GM12874 (cell line): ENCODE measurements at regions not wholly inside any gene's neighbourhood (a gene's known extent, or its start where the extent isn't known, plus 50 kb on each side); places are given as distances from the start of the nearest gene placed in this dataset.

Experiments used
- CTCF ChIP-seq: IDR thresholded peaks from 2 replicates; pipeline ENCODE4 v1.5.1; 2011; ENCODE audit warnings: low read depth, mild to moderate bottlenecking, control low read depth, low read length, moderate library complexity; ENCODE audit not compliant: insufficient read depth

DNA sequence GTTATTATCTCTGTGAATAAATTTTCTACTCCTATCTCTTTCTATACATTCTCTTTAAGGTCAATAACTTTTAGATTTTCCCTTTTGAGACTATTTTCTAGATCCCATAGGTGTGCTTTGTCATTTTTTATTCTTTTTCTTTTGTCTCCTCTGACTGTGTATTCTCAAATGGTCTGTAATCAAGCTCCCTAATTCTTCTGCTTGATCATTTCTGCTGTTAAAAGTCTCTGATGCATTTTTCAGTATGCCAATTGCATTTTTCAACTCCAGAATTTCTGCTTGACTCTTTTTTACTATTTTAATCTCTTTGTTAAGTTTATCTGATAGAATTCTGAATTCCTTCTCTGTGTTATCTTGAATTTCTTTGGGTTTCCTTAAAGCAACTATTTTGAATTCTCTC lies 78.2 kb downstream of the THNSL1 start:
- TF ChIP-seq CTCF, result no peak

DNA sequence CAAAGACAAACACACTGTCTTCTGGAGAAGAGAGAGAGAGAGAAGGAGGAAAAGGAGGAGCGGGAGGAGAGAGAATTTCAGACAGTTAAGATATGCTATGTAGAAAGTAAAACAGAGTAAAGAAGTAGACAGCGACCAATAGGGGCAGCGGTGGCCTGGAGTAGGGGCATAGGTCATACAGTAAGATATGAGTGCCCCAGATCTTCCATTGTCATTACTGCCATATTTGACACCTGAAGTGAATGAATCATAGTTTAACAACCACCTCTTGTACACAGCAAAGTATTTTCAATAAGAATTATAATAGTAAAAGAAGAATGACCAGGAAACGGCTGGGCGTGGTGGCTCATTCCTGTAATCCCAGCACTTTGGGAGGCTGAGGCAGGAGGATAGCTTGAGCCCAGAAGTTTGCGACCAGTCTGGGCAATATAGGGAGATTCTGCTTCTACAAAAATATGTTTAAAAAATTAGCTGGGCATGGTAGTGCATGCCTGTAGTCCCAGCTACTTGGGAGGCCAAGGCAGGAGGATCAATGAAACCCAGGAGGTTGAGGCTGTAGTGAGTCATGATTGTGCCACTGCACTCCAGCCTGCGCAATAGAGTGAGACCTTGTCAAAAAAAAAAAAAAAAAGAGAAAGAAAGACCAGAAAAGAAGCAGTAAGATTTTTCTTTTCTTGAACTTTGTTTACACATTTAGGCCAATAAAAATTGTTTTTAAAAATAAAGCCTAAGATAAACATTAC lies 77.0 kb upstream of the GPR158 start:
- TF ChIP-seq CTCF, result no peak

GRCh38 chr10:25100141-25100540 lies 74.7 kb upstream of the GPR158 start:
- no peak for TF ChIP-seq CTCF

DNA sequence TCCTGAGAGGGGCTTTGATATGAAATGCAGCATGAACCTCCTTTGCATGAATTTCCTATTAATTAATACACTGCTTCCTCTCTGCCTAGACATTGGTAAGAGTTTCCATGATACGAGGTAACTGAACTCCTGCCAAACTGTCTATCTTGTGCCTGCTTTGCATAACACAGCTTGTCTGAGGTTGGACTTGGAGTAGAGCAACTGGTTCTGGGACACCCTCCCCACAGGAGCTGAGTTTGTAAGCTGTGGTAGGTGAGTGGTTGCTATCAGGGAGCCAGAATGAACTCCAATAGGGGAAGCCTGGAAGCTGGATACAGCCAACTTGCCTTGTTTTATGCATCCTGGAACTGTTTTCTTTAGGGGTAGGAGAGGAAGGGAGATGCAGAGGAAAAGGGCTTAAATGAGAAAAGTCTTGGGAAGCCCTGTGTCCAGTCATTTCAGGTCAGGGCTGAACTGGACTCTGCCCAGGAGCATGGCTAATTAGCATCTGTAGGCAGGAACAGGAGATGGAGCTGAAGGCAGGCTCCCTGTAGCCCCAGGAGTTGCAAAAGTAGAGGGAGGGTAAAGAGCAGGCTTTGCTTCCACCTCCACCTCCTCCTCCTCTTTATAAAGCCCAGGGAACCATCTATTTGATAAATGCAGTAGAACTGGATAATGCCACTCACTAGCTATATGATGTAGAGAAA lies 73.2 kb upstream of the GPR158 start:
- TF ChIP-seq CTCF, result no peak

GRCh38 chr10:25102147-25102822 lies 72.5 kb upstream of the GPR158 start:
- no peak for TF ChIP-seq CTCF

GRCh38 chr10:25103703-25104102 lies 71.1 kb upstream of the GPR158 start:
- TF ChIP-seq CTCF, result no peak

DNA sequence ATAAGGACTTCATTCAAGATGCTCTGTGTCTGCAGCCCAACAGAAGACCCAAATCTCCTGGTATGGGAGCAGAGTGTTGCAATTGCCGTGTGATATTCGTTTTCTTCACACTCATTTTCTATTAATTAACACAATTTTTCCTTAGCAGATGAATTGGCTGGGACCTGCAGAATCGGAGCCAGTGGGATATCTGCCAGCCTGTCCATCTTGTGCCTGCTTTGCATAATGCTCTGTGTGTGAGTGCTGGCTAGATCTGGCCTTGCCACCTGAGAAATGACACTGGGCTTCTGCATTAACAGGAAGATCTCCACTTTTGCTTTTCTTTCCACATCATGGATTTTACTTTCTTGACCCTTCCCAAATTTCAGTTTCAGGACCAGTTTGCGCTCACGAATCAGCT lies 70.4 kb upstream of the GPR158 start:
- TF ChIP-seq CTCF, result no peak
